ENCODE measurements at regions not wholly inside any gene's neighbourhood (a gene's known extent, or its start where the extent isn't known, plus 50 kb on each side); places are given as distances from the start of the nearest gene placed in this dataset.

GRCh38 chr12:111207761-111208160 lies 161.1 kb downstream of the PHETA1 start:
- TF ChIP-seq NR2C2 (CRISPR knock-in tag; IDR thresholded peaks at IDR 0.05) (no peak), ZNF263 (CRISPR knock-in tag; IDR thresholded peaks at IDR 0.05; ENCODE audit: low read depth) (no peak), CTCF (IDR thresholded peaks at IDR 0.05) (no peak), ATF3 (CRISPR knock-in tag; conservative IDR thresholded peaks at IDR 0.05) (no peak), FOXP1 (CRISPR knock-in tag; IDR thresholded peaks at IDR 0.05; ENCODE audit: borderline replicate concordance) (no peak), GABPB1 (CRISPR knock-in tag; IDR thresholded peaks at IDR 0.05) (no peak), JUN (CRISPR knock-in tag; IDR thresholded peaks at IDR 0.05) (no peak), STAT6 (CRISPR knock-in tag; conservative IDR thresholded peaks at IDR 0.05; ENCODE audit: low read depth) (no peak), MYBL2 (CRISPR knock-in tag; IDR thresholded peaks at IDR 0.05) (no peak), RELA (CRISPR knock-in tag; IDR thresholded peaks at IDR 0.05; ENCODE audit: borderline replicate concordance) (no peak)
- TF ChIP-seq, protein P1, sequence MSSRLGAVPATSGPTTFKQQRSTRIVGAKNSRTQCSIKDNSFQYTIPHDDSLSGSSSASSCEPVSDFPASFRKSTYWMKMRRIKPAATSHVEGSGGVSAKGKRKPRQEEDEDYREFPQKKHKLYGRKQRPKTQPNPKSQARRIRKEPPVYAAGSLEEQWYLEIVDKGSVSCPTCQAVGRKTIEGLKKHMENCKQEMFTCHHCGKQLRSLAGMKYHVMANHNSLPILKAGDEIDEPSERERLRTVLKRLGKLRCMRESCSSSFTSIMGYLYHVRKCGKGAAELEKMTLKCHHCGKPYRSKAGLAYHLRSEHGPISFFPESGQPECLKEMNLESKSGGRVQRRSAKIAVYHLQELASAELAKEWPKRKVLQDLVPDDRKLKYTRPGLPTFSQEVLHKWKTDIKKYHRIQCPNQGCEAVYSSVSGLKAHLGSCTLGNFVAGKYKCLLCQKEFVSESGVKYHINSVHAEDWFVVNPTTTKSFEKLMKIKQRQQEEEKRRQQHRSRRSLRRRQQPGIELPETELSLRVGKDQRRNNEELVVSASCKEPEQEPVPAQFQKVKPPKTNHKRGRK (CRISPR knock-in tag; IDR thresholded peaks at IDR 0.05; ENCODE audit: borderline replicate concordance): no peak
